HG03432 (cell line): ENCODE measurements at regions not wholly inside any gene's neighbourhood (a gene's known extent, or its start where the extent isn't known, plus 50 kb on each side); places are given as distances from the start of the nearest gene placed in this dataset.

ENCODE experiments used
- ATAC-seq: cut with Tn5 transposase; IDR thresholded peaks from one replicate; pipeline ENCODE4 v1.9.1; 2021; ENCODE audit warnings: mild to moderate bottlenecking, moderate library complexity; ENCODE audit not compliant: unreplicated experiment

DNA sequence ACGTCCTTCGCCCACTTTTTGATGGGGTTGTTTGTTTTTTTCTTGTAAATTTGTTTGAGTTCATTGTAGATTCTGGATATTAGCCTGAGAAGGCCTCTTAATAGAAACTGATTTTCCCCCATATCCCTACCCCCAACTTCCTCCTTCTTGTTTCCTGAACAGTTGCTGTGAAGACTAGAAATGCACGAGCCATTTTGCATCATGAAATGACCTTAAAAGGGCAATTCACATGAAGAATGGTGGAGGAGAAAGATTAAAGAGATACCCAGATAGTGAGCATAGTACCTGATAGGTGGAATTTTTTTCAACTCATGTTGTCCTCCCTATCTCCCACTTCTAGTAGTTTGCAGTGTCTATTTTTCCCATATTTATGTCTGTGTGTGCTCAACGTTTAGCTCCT, 55.2 kb upstream of the KCNH8 start:
- ATAC-seq, result no peak

DNA sequence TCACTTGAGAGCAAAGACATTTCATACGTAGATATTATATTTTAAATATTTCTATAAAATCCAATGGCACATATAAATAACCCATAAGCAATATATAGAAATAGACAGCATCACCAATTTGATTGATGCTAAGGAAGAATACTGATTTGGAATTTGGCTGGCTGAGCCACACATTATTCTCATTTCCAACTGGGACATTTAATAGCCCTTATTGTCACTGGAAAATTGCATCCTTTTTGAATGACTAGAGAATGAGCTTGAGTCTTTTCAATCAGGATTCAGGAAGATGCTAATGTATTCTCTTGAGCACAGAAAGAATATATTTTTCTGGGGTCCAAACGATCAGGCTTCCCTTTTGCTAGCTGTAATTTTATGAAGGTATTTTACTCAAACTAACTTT, 70.9 kb upstream of the KCNH8 start:
- no peak for ATAC-seq

DNA sequence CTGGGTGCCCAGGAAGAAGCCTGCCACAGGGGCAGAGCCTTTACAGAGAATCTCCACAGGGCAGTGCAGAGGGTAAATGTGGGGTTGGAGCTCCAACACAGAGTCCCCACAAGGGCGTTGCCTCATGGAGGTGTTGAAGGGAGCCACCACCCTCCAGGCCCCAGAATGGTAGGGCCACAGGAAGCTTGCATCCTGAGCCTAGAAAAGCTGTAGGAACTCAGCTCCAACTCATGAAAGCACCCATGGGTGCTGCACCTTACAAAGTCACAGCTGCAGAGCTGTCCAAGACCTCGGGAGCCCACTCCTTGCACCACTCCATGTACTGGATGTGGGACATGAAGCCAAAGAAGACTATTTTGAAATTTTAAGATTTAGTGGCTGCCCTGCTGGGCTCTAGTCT, 73.3 kb upstream of the KCNH8 start:
- ATAC-seq, result no peak

DNA sequence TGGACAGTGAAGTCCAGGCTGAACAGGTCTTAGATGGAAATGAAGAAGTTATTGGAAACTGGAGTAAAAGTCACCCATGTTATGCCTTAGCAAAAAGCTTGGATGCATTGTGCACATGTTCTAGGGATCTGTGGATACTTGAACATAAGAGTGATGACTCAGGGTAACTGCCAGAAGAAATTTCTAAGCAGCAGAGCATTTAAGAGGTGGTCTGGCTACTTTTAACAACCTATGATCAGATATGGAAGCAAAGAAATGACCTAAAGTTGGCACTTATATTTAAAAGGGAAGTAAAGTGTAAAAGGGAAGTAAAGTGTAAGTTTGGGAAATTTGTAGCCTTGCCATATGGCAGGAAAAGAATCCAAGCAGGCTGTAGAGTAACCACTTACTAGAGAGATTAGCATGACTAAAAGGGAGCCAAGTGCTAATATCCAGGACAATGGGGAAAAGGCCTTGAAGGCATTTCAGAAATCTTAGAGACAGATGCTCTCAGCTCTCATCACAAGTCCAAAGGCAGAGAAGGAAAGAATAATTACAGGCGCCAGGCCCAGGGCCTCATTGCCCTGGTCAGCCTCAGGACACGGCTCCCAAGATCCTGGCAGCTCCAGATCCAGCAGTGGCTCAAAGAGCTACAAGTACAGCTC, 73.9 kb upstream of the KCNH8 start:
- no peak for ATAC-seq

DNA sequence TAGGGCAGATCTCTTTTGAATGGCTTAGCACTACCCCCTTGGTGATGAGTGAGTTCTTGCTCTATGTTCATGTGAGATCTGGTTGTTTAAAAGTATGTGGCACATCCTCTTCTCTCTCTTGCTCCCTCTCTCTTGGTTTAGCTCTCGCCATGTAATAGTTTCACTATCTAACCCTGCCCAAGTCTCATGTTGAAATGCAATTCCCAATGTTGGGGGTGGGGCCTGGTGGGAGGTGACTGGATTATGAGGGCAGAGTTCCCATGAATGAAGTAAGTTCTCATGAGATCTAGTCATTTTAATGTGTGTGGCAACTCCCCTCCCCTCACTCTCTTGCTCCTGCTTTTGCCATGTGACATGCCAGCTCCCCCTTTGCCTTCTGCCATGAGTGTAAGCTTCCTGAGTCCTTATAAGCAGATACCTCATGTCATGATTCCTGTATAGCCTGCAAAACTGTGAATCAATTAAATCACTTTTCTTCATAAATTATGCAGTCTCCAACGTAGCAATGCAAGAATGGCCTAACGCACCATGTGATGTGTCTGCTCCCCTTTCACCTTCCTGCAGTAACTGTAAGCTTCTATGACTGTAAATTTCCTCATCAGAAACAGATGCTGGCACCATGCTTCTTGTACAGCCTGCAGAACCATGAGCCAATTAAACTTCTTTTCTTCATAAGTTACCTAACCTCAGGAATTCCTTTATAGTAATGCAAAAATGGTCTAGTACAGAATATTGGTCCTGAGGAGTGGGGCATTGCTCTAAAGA, 74.8 kb upstream of the KCNH8 start:
- ATAC-seq, result no peak

DNA sequence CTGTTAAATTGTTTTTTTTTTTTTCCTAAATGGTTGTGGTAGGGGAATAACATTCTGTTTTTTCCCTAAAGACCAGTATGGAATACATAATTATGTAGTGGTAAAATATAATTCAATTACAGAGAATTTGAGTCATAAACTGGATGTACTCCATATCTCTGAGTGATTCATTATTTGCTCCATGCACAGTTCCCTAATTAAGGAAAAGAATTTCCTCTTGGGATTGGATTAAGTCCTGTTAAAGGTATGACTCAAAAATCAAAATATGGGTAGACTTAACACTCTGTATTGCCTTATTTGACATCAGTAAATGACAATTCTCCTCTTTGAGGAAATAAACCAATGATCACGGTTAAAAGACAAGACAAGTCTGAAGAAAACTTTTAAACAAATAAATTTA, 78.0 kb upstream of the KCNH8 start:
- no peak for ATAC-seq

DNA sequence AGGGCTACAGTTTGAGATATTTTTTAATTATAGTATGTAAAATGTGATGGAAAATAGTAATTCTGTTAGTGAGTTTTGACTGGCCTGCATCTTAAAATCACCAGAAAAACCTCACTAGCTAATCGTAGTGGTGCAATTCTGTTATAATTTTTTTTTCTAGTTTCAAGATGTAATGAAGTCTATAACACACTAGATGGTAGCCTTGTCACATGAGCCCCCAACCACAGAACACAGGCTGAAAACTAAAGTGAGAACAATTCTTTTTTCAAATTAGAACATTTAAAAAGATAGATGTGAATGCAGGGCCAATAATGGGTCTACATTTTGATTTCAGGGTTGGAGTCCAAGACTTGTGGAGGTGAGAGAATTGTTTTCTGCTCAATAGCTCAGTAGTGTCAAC, 83.3 kb upstream of the KCNH8 start:
- ATAC-seq, result no peak

DNA sequence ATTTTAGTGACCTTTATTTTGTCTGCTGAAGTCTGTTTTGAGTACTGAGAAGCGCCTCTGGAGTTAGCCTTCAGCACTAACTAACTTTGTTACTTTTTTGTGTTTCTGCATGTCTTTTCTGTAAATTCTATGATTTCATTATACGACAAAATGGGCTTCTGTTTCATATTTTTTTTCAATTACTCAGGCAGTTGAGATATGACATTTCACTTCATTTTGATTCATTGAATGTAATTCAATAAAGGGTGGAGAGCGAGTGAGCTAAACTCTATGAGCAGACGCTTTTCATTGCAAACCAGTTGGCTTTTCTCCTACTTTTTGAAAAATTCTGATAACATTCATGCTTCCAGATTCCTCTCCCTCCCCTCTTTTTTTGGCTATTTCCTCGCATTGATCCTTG, 84.4 kb upstream of the KCNH8 start:
- no peak for ATAC-seq

DNA sequence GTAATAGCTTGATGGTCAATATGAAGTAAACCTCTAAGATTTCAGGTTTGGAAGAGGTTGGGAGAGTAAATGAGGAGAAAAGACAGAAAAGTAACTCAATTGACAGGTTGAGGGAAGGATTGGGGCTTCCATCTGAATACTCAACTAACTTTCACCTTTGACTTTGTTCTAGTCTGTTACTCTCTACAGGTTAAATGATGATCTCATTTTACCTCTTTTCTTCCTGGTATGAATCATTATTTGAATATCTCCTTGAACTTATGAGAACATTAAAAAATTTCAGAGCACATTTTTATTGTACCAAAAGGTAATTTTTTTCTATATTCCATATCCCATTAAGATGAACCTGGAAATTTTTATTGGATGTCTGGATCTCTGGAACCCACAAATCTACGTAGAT, 87.9 kb upstream of the KCNH8 start:
- ATAC-seq, result no peak

DNA sequence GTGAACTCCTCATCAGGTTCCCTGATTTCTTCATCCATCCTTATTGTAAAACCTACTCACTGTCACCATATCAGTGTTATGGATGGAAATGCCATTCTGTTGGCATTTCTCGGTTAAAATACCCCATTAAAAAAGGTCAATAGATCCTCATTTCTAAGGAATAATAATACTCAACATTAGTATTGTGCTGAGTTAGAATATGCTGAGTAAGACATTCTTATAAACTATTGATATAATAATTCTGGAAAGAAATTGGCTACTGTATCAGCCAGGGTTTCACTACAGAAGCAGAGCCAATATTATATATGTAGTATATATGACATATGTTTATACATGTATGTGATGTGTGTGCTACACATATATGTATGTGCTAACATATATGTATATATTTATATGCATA, 95.4 kb upstream of the KCNH8 start:
- no peak for ATAC-seq

DNA sequence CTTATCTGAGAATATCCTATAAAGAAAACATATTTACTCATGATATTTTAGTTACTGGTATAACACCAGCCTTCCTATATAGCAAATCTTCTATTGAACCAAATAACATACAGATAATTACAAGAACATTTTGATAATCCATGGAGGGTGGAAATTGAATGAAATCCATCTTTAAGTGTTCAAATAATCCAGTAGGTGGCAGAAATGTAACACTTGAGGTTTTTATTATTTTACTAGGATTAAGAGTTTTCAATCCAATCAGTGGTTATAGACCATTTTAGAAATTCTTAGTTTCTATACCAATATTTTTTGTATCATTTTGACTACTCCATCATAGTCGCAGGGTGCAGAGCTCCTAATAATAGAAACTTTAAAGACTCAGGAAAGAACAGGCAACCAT, 101.9 kb upstream of the KCNH8 start:
- no peak for ATAC-seq

DNA sequence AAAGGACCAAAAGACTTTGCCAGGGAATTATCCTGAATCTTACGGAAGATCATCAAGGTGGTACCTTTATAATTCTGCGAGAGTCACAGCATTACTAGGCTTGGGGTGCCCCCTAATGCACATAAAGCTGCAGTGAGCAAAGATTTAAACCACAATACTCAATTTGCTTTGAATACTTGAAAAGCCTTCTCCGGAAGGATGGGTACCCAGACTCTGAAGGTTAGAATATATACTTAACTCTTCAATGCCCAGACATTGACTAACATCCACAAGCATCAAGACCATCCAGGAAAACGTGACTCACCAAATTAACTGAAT, 117.8 kb upstream of the KCNH8 start:
- no peak for ATAC-seq

DNA sequence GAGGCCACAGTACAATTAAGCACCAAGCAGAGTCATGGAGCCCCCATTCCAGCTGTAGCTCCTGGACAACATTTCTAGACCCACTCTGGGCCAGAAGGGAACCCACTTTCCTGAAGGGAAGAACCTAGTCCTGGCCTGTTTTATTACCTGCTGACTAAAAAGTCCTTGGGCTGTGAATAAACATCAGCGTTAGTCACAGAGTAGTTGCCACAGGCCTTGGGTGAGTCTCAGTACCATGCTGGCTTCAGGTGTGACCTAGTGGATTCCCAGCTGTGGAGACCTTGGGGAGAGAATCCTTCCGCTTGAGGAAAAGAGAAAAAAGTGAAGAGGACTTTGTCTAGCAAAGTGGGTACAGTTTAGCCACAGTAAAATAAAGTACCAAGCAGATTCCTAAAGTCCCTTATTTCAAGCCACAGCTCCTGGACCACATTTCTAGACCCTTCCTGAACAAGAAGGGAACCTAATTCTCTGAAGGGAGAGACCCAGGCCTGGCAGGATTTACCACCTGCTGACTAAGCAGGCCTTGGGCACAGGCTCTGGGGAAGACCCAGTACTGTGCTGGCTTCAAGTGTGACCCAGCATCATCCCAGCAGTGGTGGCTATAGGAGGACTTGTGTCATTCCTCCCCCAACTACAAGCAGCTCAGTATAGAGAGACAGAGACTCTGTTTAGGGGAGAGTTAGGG, 118.3 kb upstream of the KCNH8 start:
- no peak for ATAC-seq

DNA sequence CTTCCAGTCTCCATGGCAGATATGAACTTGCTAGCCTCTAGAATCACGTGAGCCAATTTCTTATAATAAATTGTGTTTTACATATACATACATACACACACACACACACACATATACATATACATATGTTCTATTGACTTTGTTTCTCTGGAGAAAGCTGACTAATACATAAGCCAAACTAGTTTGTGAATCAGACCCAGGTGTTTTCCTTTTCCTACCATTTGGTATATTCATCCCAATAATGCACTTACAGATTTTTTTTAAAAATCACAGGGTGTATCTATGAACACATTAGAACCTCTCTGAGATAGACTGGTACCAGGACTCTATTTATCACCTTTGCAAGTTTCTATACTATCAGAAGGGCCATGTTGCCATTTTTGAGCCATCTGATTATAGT, 122.9 kb upstream of the KCNH8 start:
- no peak for ATAC-seq

DNA sequence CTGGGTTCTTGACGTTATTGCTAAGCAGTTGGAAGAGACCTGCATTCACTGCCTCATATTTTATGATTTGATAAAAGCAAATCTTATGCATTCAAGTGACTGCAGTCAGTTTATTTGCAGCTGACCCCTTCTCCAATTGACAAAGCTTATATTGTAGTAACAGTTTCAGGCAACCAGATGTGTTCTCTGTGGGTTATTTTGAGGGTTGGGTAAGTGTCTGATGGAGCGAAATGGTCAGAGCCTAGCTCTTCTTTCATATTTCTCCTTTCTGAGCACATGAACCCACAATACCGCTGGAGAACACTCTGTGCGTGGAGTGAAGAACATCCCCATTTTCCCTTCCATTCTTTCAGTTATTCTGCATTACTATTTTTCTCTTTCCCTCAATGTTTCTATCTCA, 125.8 kb upstream of the KCNH8 start:
- ATAC-seq, result no peak

DNA sequence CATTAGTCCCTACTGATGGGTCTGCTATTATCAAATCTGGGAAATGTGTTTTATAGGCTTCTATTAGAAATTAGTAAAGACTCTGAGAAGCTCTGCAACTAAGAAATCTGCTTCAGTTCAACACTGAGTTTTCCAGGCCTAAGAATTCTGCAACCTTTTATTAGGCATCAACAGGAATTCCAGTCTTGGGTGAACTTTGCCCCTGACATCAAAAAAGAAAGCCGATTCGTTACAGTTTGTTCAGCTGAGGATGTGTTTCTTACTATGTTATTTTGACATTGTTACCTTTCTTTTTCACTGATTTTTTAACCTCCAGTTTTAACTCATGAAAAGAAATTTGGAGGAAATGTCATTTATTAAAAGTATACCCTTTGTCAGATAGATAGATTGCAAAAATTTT, 131.5 kb upstream of the KCNH8 start:
- ATAC-seq, result no peak

DNA sequence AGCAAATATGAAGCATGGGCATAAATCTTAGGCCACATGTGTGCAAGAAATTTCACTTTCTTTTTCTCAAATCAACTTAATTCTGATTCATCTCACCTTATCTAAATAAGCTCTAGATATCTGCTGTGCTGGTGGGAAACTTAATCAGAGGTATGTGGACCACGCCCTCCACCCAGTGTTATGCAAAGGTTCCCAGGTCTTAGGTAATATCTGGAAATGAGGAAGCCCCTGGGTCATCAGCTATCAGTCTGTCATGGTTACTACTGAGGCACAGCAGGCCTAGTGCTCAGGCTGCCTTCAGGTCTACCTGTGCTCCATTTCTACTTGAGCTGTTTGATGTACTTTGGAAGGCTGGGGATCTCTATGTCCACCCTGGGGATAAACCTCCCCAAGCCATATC, 134.4 kb upstream of the KCNH8 start:
- no peak for ATAC-seq

DNA sequence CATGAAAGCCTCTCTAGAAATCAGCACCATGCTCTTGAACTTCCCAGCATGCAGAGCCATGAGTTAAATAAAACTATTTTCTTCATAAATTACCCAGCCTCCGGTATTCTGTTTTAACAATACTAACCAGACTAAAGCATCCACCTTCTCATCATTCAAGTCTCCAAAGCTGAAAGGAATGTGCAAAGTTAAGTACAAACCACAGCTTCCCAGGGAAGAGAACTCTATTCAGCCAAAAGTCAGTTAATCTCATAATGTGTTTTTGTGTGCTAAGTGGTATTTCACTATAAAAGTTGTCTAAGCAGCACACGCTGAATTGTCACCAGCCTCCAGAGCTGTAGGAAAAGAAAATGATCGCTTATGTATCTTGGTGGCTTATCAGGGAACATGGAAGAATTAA, 135.5 kb upstream of the KCNH8 start:
- no peak for ATAC-seq

DNA sequence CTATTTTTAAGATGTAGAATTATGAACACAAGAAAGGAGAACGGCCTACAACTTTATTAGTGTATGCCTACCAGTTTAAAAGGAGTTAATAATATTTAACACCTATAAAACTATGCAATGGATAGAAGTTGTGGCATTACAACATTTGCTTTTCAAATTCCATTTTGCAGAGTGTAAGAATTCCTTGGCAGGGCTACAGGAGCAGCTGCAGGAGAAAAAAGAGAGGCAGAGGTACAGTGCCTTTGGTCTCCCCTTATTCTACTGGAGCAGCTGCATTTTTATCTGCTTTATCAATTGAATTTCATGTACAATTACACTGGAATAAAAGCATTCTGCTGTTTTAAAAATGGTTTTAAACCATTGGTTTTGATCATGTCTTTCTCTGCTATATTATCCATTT, 145.7 kb upstream of the KCNH8 start:
- ATAC-seq, result no peak

DNA sequence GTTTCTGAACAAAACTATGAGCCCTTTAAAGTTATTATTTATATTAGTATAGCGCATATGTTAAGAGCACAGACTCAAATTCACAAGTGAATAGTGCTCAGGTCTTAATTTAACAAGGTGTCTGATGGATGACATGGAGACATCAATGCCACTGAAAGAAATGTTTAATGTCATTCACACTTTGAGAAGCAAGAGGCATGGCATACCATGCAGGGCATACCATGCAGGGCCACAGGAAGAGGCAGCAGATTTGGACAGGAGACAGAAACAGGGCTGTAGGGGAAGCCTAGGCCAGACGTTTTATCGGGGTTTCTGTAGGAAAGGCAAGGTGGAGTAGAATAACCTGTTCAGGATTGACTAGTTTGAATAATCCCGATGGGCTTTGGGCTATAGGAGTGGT, 150.2 kb upstream of the KCNH8 start:
- no peak for ATAC-seq

DNA sequence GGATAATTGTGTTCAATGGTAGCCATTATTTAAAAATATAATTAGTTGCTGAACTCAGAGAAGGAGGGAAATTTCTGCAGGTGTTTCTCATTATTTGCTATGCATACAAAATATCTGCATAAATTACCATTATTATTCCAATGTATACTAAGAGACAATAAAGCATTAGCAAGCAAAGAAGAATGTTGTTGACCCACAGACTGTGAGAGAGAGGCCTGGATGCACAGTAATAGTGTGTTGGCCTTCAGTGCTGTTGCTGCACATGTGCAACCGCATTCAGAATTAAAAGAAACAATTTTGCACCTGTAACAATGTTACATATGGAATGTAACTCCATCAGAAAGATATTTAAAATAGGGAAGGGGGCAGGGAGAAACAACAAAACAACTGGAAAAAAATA, 155.6 kb upstream of the KCNH8 start:
- ATAC-seq, result no peak

DNA sequence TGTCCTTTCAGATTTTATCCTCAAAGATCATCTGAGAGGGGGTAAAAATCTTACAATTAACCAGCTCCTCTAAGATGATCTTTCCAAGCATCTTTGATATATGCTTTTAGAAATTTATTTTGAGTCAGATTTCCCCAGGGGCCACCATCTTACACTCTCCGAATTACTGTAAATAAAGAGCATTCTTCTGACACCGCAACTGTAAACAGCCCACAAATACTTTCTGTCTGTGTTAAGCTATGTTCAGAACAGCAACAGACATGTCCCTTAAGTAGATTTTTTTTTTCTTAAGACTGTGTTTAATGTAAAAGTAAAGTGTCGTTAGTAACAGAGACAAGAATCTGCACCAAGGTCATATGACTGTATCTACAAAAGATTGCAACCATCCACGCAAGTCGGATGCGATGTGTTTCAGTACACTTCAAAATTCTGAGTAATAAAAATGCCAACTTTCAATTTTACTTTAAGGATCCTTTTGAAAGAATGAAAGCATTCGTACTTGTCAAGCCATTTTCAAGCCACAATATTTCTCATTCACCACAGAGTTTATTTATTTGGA, 159.0 kb upstream of the KCNH8 start:
- no peak for ATAC-seq
